ENCODE measurements at regions not wholly inside any gene's neighbourhood (a gene's known extent, or its start where the extent isn't known, plus 50 kb on each side); places are given as distances from the start of the nearest gene placed in this dataset.

- in situ Hi-C loops (cut with HindIII; ENCODE audit: low sequenced_read_pairs), result loop anchor here (5.0 kb wide), 2 partner anchors 53 to 112 kb away; no protein-coding TSS in a partner anchor
Observed at GRCh38 chr22:42330170-42330569, 59.7 kb upstream of the TCF20 start.

GRCh38 chr22:42329504-42329903 lies 59.1 kb upstream of the TCF20 start:
- in situ Hi-C loops (cut with HindIII; ENCODE audit: low sequenced_read_pairs), result loop anchor here (5.0 kb wide), 1 partner anchor 43 kb away; no protein-coding TSS in a partner anchor

- in situ Hi-C loops (cut with HindIII; ENCODE audit: low sequenced_read_pairs), result loop anchor here (5.0 kb wide), 1 partner anchor 44 kb away; no protein-coding TSS in a partner anchor
Observed at GRCh38 chr22:42328784-42329145, 58.3 kb upstream of the TCF20 start.

GRCh38 chr22:42328130-42328783 lies 57.8 kb upstream of the TCF20 start:
- in situ Hi-C loops (cut with HindIII; ENCODE audit: low sequenced_read_pairs), result loop anchor here (5.0 kb wide), 1 partner anchor 44 kb away; no protein-coding TSS in a partner anchor

- in situ Hi-C loops (cut with HindIII; ENCODE audit: low sequenced_read_pairs), result loop anchor here (5.0 kb wide), 1 partner anchor 45 kb away; no protein-coding TSS in a partner anchor
Observed at GRCh38 chr22:42327462-42328129, 57.1 kb upstream of the TCF20 start.

- in situ Hi-C loops (cut with HindIII; ENCODE audit: low sequenced_read_pairs), result loop anchor here (5.0 kb wide), 1 partner anchor 46 kb away; no protein-coding TSS in a partner anchor
Observed at GRCh38 chr22:42326801-42327200, 56.3 kb upstream of the TCF20 start.

GRCh38 chr22:42326301-42326700 lies 55.8 kb upstream of the TCF20 start:
- in situ Hi-C loops (cut with HindIII; ENCODE audit: low sequenced_read_pairs), result loop anchor here (5.0 kb wide), 1 partner anchor 46 kb away; no protein-coding TSS in a partner anchor

GRCh38 chr22:42324990-42325710 lies 54.7 kb upstream of the TCF20 start:
- in situ Hi-C loops (cut with HindIII; ENCODE audit: low sequenced_read_pairs), result loop anchor here (5.0 kb wide), 1 partner anchor 47 kb away; no protein-coding TSS in a partner anchor

- in situ Hi-C loops (cut with HindIII; ENCODE audit: low sequenced_read_pairs), result no loop called here
Observed at GRCh38 chr22:42324566-42324965, 54.1 kb upstream of the TCF20 start.

GRCh38 chr22:42323971-42324370 lies 53.5 kb upstream of the TCF20 start:
- in situ Hi-C loops (cut with HindIII; ENCODE audit: low sequenced_read_pairs), result no loop called here

GRCh38 chr22:42322562-42322926 lies 52.1 kb upstream of the TCF20 start:
- in situ Hi-C loops (cut with HindIII; ENCODE audit: low sequenced_read_pairs), result no loop called here

GRCh38 chr22:42321908-42322561 lies 51.6 kb upstream of the TCF20 start:
- in situ Hi-C loops (cut with HindIII; ENCODE audit: low sequenced_read_pairs), result no loop called here

- in situ Hi-C loops (cut with HindIII; ENCODE audit: low sequenced_read_pairs), result no loop called here
Observed at GRCh38 chr22:42320443-42321416, 50.3 kb upstream of the TCF20 start.

Data from endothelial cell of hepatic sinusoid (primary cell).